Panc1 (cell line): ENCODE measurements at regions not wholly inside any gene's neighbourhood (a gene's known extent, or its start where the extent isn't known, plus 50 kb on each side); places are given as distances from the start of the nearest gene placed in this dataset.

Experiments used
- ATAC-seq: fragments of 200-7000 bp; cut with Tn5 transposase; 2 replicates; pipeline ENCODE4 v1.9.1; 2020; ENCODE audit warnings: mild to moderate bottlenecking, moderate library complexity
- BruUV-seq: library from RNA; stranded (reverse); fragments of 400-500 nt; replicated peaks from 2 replicates; lab custom pipeline; 2021; lab: Mats Ljungman, UMichigan
- CTCF ChIA-PET: fragments of 300-600 bp; sonication (Branson Sonifier 250); formaldehyde crosslinking; loops from one replicate; lab custom pipeline; 2022; ENCODE audit warnings: antibody characterized with exemption; lab: Charles Lee
- POLR2A ChIA-PET: fragments of 300-600 bp; sonication (Branson Sonifier 250); formaldehyde crosslinking; loops from one replicate; lab custom pipeline; 2022; ENCODE audit warnings: antibody characterized with exemption; lab: Charles Lee
- DNase-seq: peaks from one replicate; pipeline ENCODE4 v3.0.0-alpha.2; 2010; ENCODE audit warnings: low read depth, low spot score
- H3K27ac ChIP-seq: 2 replicates; pipeline ENCODE4 v1.5.1; 2011; ENCODE audit warnings: mild to moderate bottlenecking, low read length, inconsistent platforms
- H3K27me3 ChIP-seq: fragments of 200-500 bp; sonication (Bioruptor generic); 2 replicates; pipeline ENCODE4 v1.6.0; 2014; ENCODE audit warnings: low read length, inconsistent platforms; ENCODE audit not compliant: control insufficient read depth, insufficient read depth
- H3K36me3 ChIP-seq: fragments of 200-500 bp; sonication (Bioruptor generic); 2 replicates; pipeline ENCODE4 v1.5.1; 2014; ENCODE audit warnings: inconsistent platforms, mild to moderate bottlenecking, low read length, moderate library complexity; ENCODE audit not compliant: control insufficient read depth, insufficient read depth
- H3K4me1 ChIP-seq: 2 replicates; pipeline ENCODE4 v1.5.1; 2011; ENCODE audit warnings: inconsistent platforms, mild to moderate bottlenecking, low read length, moderate library complexity; ENCODE audit not compliant: control insufficient read depth, insufficient read depth
- H3K4me3 ChIP-seq, 2 experiments: 2 replicates each; pipeline ENCODE4 v1.5.1; 2011 to 2012; ENCODE audit warnings: low read depth in 2 of 2, low read length in 2 of 2, mild to moderate bottlenecking in 2 of 2, inconsistent platforms in 1 of 2, moderate library complexity in 1 of 2
- H3K9me3 ChIP-seq: fragments of 200-500 bp; sonication (Bioruptor generic); 2 replicates; pipeline ENCODE4 v1.5.1; 2014; ENCODE audit warnings: low read depth, mild to moderate bottlenecking, inconsistent platforms, low read length, moderate library complexity; ENCODE audit not compliant: control insufficient read depth, insufficient read depth
- CTCF ChIP-seq: fragments of 450-650 bp; IDR thresholded peaks from 2 replicates; pipeline ENCODE4 v1.5.1; 2017; ENCODE audit warnings: mild to moderate bottlenecking
- POLR2AphosphoS5 ChIP-seq: IDR thresholded peaks from 2 replicates; pipeline ENCODE4 v1.6.1; 2012; ENCODE audit warnings: mild to moderate bottlenecking, low read depth, low read length, moderate library complexity
- REST ChIP-seq, 2 experiments: IDR thresholded peaks; 2 replicates each; pipeline ENCODE4 v1.6.1; 2011 to 2012; ENCODE audit warnings: low read depth in 2 of 2, control low read depth in 1 of 2, low read length in 1 of 2, mild to moderate bottlenecking in 1 of 2, moderate library complexity in 1 of 2; ENCODE audit not compliant: insufficient read depth in 1 of 2
- SIN3A ChIP-seq: IDR thresholded peaks from 2 replicates; pipeline ENCODE4 v1.6.1; 2012; ENCODE audit warnings: low read depth, mild to moderate bottlenecking, low read length, moderate library complexity, borderline replicate concordance; ENCODE audit not compliant: insufficient read depth
- TCF7L2 ChIP-seq: IDR thresholded peaks from 2 replicates; pipeline ENCODE4 v1.6.1; 2011; ENCODE audit warnings: mild to moderate bottlenecking, low read depth, low read length, inconsistent platforms
- in situ Hi-C: cut with HindIII; loops from 2 replicates; pipeline ENCODE4 v1.10.0; 2016; ENCODE audit warnings: low sequenced_read_pairs, low pct_unique_long_range_greater_than_20kb
- intact Hi-C: fragments of 100-400 bp; cut with micrococcal nuclease; formaldehyde crosslinking; loops from one replicate; pipeline ENCODE4 v1.10.0; 2022; ENCODE audit not compliant: unreplicated experiment

- TF ChIP-seq TCF7L2 (no peak), SIN3A (no peak), CTCF (no peak), REST (IDR thresholded peaks at IDR 0.05; ENCODE audit: insufficient read depth in 1 of 2, low read depth in 2 of 2, low read length in 1 of 2) (no peak), POLR2AphosphoS5 (no peak)
- Histone ChIP-seq H3K36me3 (no peaks in the 10 kb centered on the region), H3K9me3 (no peaks in the 10 kb centered on the region), H3K27me3 (no peaks in the 10 kb centered on the region), H3K27ac (no peak overlapping the region), H3K4me3 (no peak overlapping the region), H3K4me1 (no peaks in the 10 kb centered on the region; the same call in 1 of the 2 replicates)
- DNase-seq (no peak), ATAC-seq (no peak)
- in situ Hi-C loops, result no loop called here
- intact Hi-C loops, result no loop called here
- ChIA-PET CTCF (no interaction called here), POLR2A (no interaction called here)
- no TSS peak for BruUV-seq
Observed at GRCh38 chr6:163743796-163744195, 329.3 kb downstream of the QKI start.

GRCh38 chr6:163741743-163742363, 327.3 kb downstream of the QKI start:
- ATAC-seq (no peak), DNase-seq (no peak)
- H3K27me3 ChIP-seq, result no peaks in the 10 kb centered on the region
- H3K36me3 ChIP-seq, result no peaks in the 10 kb centered on the region
- no peaks in the 10 kb centered on the region for H3K4me1 ChIP-seq
- no peaks in the 10 kb centered on the region for H3K9me3 ChIP-seq
- TF ChIP-seq REST (IDR thresholded peaks at IDR 0.05; ENCODE audit: insufficient read depth in 1 of 2, low read depth in 2 of 2, low read length in 1 of 2) (no peak), CTCF (no peak), TCF7L2 (no peak), SIN3A (no peak)
- no peak overlapping the region for H3K27ac ChIP-seq
- H3K4me3 ChIP-seq, result no peak overlapping the region
- BruUV-seq, result no TSS peak
- POLR2A ChIA-PET, result no interaction called here
- CTCF ChIA-PET, result no interaction called here
- intact Hi-C loops (no loop called here), in situ Hi-C loops (no loop called here)
